ENCODE measurements at regions not wholly inside any gene's neighbourhood (a gene's known extent, or its start where the extent isn't known, plus 50 kb on each side); places are given as distances from the start of the nearest gene placed in this dataset.

GRCh38 chr3:56981445-56982230, 78.8 kb upstream of the SPATA12 start:
- TF ChIP-seq POLR2A (IDR thresholded peaks at IDR 0.05) (no peak), POLR2AphosphoS5 (IDR thresholded peaks at IDR 0.05) (no peak), CTCF (IDR thresholded peaks at IDR 0.05 in 8 of 11, conservative IDR thresholded peaks at IDR 0.05 in 3 of 11) (no peak)
- Histone ChIP-seq H3K9me3 (no peaks in the 10 kb centered on the region), H3K4me1 (peaks cover 0 to 13% (median 2%) of the 10 kb centered on the region in 6 donors), H3K36me3 (no peaks in the 10 kb centered on the region), H3K27ac (peak overlapping the region in 5 of 8 donors; percentile 17 to 41 (median 36)), H3K27me3 (replicated peaks in 1 of 7) (no peaks in the 10 kb centered on the region), H3K4me3 (no peak overlapping the region)
- intact Hi-C loops (cut with DNase I; ENCODE audit: low total_unique reads), result loop anchor here (10.0 kb wide), 1 partner anchor 67 kb away; no protein-coding TSS in a partner anchor
- no peak for DNase-seq
- WGBS, 5 donors, result 48 to 90% (median 80%) methylated on average over 2 of the region's 2 CpGs

GRCh38 chr3:56980798-56981390, 79.6 kb upstream of the SPATA12 start:
- no peaks in the 10 kb centered on the region for H3K9me3 ChIP-seq
- no peak for DNase-seq
- peaks cover 0 to 13% (median 2%) of the 10 kb centered on the region in 6 donors for H3K4me1 ChIP-seq
- intact Hi-C loops (cut with DNase I; ENCODE audit: low total_unique reads), result loop anchor here (10.0 kb wide), 1 partner anchor 66 kb away; no protein-coding TSS in a partner anchor
- peak in 1 of 3 donors; percentile 13 for TF ChIP-seq POLR2AphosphoS5 (IDR thresholded peaks at IDR 0.05)
- no peak for TF ChIP-seq CTCF (IDR thresholded peaks at IDR 0.05 in 8 of 11, conservative IDR thresholded peaks at IDR 0.05 in 3 of 11)
- H3K4me3 ChIP-seq, result no peak overlapping the region
- H3K27ac ChIP-seq, result peak overlapping the region in 6 of 8 donors; percentile 13 to 41 (median 21)
- WGBS, 5 donors, result 30 to 62% (median 42%) methylated on average over 5 of the region's 5 CpGs
- no peaks in the 10 kb centered on the region for H3K27me3 ChIP-seq (replicated peaks in 1 of 7)
- H3K36me3 ChIP-seq, result no peaks in the 10 kb centered on the region

GRCh38 chr3:56980243-56980642, 80.2 kb upstream of the SPATA12 start:
- no peak for TF ChIP-seq POLR2A (IDR thresholded peaks at IDR 0.05)
- TF ChIP-seq CTCF (IDR thresholded peaks at IDR 0.05 in 8 of 11, conservative IDR thresholded peaks at IDR 0.05 in 3 of 11), result no peak
- TF ChIP-seq POLR2AphosphoS5 (IDR thresholded peaks at IDR 0.05), result no peak
- Histone ChIP-seq H3K27me3 (replicated peaks in 1 of 7) (no peaks in the 10 kb centered on the region), H3K4me3 (no peak overlapping the region), H3K9me3 (no peaks in the 10 kb centered on the region), H3K36me3 (no peaks in the 10 kb centered on the region), H3K4me1 (peaks cover 0 to 13% (median 2%) of the 10 kb centered on the region in 6 donors), H3K27ac (no peak overlapping the region)
- DNase-seq, result no peak
- intact Hi-C loops (cut with DNase I; ENCODE audit: low total_unique reads), result loop anchor here (10.0 kb wide), 1 partner anchor 65 kb away; no protein-coding TSS in a partner anchor
- 88 to 95% (median 93%) methylated on average over 5 of the region's 5 CpGs for WGBS, 5 donors

GRCh38 chr3:56979791-56980190, 80.7 kb upstream of the SPATA12 start:
- WGBS, 5 donors, result 80 to 93% (median 90%) methylated on average over 6 of the region's 6 CpGs
- no peaks in the 10 kb centered on the region for H3K36me3 ChIP-seq
- H3K4me1 ChIP-seq, result peaks cover 0 to 15% (median 3%) of the 10 kb centered on the region in 6 donors
- no peak overlapping the region for H3K27ac ChIP-seq
- TF ChIP-seq CTCF (IDR thresholded peaks at IDR 0.05 in 8 of 11, conservative IDR thresholded peaks at IDR 0.05 in 3 of 11) (no peak), POLR2AphosphoS5 (IDR thresholded peaks at IDR 0.05) (no peak), POLR2A (IDR thresholded peaks at IDR 0.05) (no peak)
- no peaks in the 10 kb centered on the region for H3K9me3 ChIP-seq
- no peaks in the 10 kb centered on the region for H3K27me3 ChIP-seq (replicated peaks in 1 of 7)
- intact Hi-C loops (cut with DNase I; ENCODE audit: low total_unique reads), result loop anchor here (10.0 kb wide), 1 partner anchor 65 kb away; no protein-coding TSS in a partner anchor
- H3K4me3 ChIP-seq, result no peak overlapping the region
- no peak for DNase-seq

Measured in spleen (tissue), 11 donors.